ENCODE measurements at regions not wholly inside any gene's neighbourhood (a gene's known extent, or its start where the extent isn't known, plus 50 kb on each side); places are given as distances from the start of the nearest gene placed in this dataset.

GRCh38 chr4:19286924-19287323 lies 964.8 kb upstream of the SLIT2 start:
- no peak for TF ChIP-seq CTCF (IDR thresholded peaks at IDR 0.05)
- TF ChIP-seq POLR2A (IDR thresholded peaks at IDR 0.05): no peak

Data from adrenal gland (tissue), 5 donors.